KOPT-K1 (cell line): ENCODE measurements at regions not wholly inside any gene's neighbourhood (a gene's known extent, or its start where the extent isn't known, plus 50 kb on each side); places are given as distances from the start of the nearest gene placed in this dataset.
"Not testable (repeated sequence)": the region's sequence is repeated elsewhere in the genome, so short reads cannot be mapped to it uniquely, and the experiment has no call there.

Source experiments
- H3K27ac ChIP-seq: fragments of 200-600 bp; sonication (generic); 2 replicates; pipeline ENCODE4 v1.5.1; 2016; ENCODE audit warnings: antibody characterized with exemption, mild to moderate bottlenecking, low read depth, low read length; ENCODE audit not compliant: poor library complexity, severe bottlenecking
- H3K36me3 ChIP-seq: fragments of 200-600 bp; sonication (generic); 2 replicates; pipeline ENCODE4 v1.5.1; 2017; ENCODE audit warnings: antibody characterized with exemption, mild to moderate bottlenecking, low read length, moderate library complexity; ENCODE audit not compliant: insufficient read depth
- H3K9me3 ChIP-seq: fragments of 200-600 bp; sonication (generic); 2 replicates; pipeline ENCODE4 v1.5.1; 2017; ENCODE audit warnings: antibody characterized with exemption, low read length, mild to moderate bottlenecking; ENCODE audit not compliant: insufficient read depth, poor library complexity, severe bottlenecking

DNA sequence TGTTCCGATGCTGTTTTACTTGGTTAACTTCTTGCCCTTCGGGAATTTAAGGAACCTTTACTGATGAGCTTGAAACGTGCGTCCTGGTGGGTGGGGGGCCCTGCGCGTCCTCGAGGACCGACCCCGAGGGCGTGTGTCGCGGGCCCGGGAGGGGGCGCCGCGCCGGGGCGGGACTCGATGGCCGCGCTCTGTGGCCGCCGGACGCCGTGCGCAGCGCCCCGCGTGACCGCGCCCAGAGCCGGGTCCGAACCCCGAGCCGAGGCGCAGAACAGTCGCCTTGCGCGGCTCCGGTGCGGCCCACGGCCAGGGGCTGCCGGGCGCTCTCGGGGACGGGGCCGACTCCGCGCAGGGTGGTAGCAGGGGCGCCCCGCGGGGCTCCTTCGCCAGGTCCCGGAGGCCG is 4053.5 kb upstream of the TPTE start:
- not testable (repeated sequence) for H3K9me3 ChIP-seq, H3K36me3 ChIP-seq, H3K27ac ChIP-seq

DNA sequence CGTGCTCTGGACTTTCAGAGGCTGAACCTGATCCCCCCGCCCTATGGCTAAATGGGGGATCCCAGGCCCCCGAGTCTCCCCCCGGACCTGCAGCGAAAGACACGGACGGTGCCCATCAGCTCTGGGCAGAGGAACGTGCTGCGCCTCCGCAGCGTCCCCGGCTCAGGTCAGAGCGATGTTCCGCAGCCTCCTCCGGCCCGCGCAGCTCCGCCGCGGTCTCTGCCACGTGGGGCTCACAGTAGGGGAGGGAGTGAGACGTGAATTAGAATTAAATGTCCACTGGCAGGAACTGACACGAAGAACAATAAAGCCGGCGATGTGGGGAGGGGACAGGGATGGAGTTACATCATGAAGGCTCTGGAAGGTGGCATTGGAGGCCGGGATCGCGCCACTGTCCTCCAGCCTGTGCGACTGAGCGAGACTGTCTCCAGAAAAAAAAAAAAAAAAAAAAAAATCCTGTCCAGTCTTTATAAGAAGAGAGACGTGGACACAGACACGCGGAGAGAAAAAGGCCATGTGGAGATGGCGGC is 4053.0 kb upstream of the TPTE start:
- not testable (repeated sequence) for H3K9me3 ChIP-seq, H3K27ac ChIP-seq, H3K36me3 ChIP-seq

DNA sequence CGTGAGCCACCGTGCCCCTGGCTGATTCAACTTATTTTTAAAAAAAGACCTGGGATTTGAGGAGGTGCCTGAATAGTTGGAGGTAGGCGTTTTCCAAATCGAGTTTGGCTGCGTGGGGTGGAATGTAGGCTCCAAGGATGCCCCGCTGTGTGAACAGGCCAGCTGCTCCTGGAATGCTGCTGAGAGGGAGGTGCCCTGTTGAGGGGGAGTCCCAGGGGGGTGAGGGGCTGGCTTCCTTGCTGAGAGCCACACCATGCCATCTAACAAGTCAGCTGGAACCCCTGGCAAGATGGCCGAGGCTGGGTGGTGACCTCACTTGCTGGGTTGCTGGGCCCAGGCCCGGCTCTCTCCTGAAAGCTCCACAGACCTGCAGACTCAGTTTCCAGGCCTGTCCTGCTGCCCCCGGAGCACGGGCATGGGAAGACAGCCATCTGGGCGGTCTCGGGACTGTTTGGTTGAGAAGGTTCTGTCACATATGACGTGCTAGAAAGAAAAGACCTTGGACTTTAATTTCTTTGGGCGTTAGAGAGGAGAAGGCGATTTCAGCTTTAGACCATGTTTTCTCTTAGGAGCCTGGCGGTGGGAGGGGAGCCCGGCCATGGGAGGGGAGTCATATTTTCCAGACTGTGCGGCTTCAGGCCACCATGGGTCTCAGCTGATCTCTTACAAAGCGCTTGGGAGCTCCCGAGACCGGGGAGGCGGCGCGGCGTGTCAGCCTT is 4047.0 kb upstream of the TPTE start:
- H3K27ac ChIP-seq, H3K36me3 ChIP-seq, H3K9me3 ChIP-seq: not testable (repeated sequence)

DNA sequence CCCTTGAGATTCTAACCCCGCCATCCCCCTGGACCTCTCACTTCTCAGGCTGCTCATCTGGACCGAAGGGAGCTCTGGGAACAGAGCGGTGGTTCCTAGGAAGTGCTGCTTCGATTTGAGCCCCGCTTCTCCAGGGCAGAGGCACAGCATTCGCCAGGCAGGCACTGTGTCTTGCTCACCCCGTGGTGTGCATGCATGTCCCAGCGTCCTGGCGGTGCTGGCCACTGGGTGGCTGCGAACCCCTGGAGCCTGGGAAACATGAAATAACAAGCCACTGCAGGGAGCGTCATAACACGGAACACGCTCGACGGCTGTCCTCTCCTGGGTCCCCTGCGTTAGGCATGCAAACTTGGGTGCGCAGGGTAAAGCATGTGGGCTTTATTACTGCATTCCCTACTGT is 4040.3 kb upstream of the TPTE start:
- not testable (repeated sequence) for H3K27ac ChIP-seq, H3K36me3 ChIP-seq, H3K9me3 ChIP-seq

DNA sequence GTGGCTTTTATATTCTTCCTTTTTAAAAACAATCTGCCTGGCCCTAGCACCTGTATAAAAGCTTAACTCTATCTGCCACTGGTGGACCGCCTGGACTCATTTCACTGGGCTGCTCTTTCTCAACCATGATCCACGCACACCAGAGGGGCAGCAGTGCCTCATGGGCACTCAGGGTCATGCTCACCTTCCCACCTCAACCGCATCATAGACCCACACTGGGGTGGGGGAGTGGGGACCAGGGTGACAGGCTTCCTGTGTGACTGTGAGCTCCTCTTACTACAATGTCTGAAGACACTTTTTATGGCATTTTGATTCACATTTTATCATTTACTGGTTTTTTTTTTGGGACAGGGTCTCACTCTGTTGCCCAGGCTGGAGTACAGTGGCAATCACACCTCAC is 4038.8 kb upstream of the TPTE start:
- not testable (repeated sequence) for H3K27ac ChIP-seq, H3K36me3 ChIP-seq, H3K9me3 ChIP-seq

DNA sequence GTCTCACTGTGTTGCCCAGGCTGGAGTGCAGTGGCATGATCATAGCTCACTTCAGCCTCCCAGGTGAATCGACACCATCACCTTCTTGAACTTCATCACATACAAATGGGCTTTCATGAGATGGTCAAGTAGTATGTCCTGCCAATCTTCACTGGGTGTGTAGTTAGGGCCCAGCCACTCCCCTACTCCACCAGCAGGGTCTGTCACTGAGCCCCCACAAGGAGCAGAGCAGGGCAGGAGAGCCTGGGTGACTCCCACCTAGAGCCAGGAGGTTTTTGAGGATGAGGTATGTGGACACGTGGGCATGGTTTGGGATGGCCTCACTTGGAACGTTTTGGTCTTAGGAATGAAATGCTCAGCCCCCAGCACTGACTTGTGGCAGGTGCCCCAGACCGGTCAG is 4037.7 kb upstream of the TPTE start:
- not testable (repeated sequence) for H3K27ac ChIP-seq, H3K9me3 ChIP-seq, H3K36me3 ChIP-seq

DNA sequence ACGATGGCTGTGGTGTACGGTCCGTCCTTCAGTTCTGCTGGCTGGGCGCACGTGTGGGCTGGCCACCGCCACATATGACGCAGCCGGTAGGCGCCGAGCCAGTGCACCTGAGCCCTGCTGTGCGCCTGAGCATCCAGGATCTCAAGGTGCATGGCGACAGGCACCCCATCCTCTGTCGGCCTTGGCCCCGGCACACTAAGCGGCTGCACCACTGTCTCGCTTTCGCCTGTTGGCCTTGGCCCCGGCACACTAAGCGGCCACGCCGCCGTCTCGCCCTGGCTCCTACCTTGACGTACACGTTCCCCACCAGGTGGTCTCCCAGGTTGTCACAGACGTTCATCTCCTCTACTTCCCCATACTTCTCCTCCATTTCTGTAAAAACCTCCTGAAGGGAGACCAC is 4034.6 kb upstream of the TPTE start:
- H3K36me3 ChIP-seq, H3K9me3 ChIP-seq, H3K27ac ChIP-seq: not testable (repeated sequence)

DNA sequence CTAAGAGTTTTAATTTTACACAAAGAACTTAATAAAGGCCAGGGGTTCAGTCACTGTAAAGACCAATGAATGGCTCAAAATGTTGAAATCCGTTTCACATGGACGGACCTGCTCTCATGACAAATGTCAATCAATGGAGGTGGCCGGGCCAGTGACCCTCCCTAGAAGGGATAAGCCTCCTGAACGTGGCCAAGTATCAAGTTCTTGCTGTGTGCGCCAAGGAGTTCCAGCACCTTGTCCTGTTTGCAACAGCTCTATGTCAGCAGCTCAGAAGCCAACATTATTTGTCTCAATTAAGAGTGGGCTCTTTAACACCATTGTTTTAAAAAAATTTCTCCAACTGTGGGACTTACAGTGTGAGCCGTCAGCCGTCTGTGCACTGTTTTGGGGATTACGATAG is 4028.7 kb upstream of the TPTE start:
- H3K36me3 ChIP-seq, H3K27ac ChIP-seq, H3K9me3 ChIP-seq: not testable (repeated sequence)

DNA sequence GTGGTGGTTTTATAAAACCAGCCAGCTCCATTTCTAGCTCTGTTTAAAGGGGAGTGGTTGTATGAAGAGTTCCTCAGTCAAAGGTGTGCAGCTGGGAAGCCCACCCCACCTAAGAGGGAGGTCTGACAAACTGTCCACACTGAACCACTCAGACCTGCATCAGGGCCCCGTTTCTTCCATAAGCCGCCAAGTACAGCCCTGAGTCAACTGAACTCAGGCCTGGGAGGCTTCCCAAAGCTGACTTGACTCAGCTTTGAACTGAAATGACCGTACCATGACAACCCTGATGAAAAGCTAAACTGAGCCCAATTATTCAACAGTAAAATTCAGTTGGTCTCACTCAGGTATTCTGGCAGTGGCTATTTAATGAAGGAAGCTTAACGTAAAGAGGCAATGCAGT is 4027.4 kb upstream of the TPTE start:
- H3K36me3 ChIP-seq, H3K9me3 ChIP-seq, H3K27ac ChIP-seq: not testable (repeated sequence)

DNA sequence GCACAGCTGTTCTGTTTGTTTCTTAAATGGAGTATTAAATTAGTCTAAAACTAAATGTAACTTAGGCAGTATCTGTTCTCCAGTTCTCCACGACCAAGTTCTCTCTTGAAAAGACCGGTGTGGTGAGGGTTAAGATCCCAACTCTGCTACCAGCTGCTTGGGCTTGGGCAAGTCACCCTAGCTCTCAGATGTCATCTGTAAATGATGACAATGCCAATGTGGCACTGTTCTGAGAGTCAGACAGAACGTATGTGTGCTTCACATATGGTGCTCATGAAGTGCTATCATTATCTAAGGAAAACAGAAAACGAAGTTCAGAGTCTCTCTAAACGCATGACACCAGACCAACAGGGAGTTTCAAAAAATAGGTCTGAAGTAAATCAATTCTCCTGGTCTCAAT is 4025.0 kb upstream of the TPTE start:
- not testable (repeated sequence) for H3K27ac ChIP-seq, H3K36me3 ChIP-seq, H3K9me3 ChIP-seq

DNA sequence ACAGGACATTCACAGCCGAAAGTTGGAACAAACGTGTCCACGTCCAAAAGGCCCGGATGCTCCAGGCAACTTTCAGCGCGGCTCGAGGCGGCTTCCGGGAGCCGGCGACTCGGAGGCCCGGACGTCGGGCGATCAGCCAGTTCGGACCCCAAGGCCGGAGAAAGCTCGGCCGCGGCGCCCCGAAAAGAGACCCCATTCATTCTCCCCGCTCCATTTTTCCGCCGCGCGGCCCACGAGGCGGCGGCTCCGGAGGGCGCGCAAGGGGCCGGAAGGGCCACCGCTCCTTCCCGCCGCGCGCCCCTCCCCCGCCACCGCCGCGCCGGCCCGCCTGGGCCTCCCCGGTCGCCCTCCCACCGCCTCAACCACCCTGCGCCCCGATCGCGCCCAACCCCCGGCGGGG is 4022.7 kb upstream of the TPTE start:
- H3K27ac ChIP-seq: peak overlapping the region; percentile 57
- not testable (repeated sequence) for H3K9me3 ChIP-seq, H3K36me3 ChIP-seq

DNA sequence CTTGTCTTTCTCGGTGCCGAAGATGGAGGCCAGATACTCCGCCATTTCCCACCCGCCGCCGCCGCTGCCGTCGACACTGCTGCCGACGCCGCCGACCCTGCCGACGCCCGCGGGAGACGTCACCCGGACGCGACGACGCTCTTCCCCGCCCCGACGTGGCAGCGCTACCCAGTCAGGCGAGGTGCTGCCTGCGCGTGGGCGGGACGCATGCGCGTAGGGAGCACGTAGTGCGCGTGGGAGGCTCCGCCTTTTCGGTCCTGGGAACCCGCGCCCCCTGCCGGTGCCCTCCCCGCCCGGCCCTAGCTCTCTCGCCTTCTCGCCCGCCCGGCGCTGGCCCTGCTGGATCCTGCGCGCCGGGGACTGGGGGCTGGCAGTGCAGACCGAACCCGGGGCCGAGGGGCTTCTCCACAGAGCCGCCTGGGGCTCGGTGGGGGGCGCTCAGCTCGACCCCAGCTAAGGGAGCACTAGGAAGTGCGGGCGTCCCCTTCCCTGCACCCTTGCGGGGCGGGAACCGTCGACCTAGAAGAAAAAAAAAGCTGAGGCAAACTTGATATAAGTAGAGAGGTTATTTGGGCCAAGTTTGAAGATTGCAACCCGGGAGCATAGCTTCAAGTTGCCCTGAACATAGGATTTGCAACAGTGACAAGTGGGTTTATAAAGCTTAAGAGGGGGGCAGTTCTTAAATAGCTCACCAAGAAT is 4022.1 kb upstream of the TPTE start:
- not testable (repeated sequence) for H3K9me3 ChIP-seq, H3K36me3 ChIP-seq
- H3K27ac ChIP-seq: peak overlapping the region; percentile 57

DNA sequence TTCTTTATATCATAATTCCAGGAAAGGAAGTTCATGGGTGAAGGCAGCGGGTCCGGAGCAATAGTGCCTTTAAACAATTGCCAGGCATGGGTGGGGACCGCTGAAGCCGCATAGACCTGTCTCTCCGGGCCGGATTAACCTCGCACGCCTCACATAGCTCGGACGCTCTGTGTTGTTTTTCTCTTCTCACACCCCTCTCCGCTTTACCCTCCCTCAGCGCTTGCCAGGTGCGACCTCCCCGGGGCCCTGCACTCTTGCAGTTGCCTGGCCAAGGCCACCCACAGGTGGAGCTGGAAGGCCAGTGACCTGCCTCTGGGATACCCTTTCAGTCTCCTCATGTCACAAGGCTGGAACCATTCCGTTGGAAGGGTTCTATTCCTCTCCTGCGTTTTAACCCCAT is 4021.5 kb upstream of the TPTE start:
- H3K9me3 ChIP-seq, H3K27ac ChIP-seq, H3K36me3 ChIP-seq: not testable (repeated sequence)

DNA sequence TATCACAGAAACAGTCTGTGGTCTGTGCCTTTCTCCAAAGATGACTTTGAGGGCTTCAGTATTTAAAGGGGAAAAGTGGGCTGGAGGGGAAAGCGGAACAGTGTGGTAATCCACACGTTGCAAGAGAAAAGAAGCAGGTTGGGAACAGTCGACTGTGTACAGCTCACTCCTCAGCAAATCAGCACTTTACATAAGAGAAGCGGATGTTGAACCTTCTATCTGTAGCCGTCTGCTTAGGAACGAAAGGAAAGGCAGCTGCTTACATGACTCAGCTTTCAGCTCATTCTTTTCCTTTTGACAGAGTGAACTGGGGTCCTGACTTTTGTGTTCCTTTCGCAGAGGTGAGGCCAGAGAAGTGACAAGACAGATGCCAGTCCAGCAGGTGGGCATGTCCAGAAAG is 4020.7 kb upstream of the TPTE start:
- H3K9me3 ChIP-seq, H3K27ac ChIP-seq, H3K36me3 ChIP-seq: not testable (repeated sequence)

DNA sequence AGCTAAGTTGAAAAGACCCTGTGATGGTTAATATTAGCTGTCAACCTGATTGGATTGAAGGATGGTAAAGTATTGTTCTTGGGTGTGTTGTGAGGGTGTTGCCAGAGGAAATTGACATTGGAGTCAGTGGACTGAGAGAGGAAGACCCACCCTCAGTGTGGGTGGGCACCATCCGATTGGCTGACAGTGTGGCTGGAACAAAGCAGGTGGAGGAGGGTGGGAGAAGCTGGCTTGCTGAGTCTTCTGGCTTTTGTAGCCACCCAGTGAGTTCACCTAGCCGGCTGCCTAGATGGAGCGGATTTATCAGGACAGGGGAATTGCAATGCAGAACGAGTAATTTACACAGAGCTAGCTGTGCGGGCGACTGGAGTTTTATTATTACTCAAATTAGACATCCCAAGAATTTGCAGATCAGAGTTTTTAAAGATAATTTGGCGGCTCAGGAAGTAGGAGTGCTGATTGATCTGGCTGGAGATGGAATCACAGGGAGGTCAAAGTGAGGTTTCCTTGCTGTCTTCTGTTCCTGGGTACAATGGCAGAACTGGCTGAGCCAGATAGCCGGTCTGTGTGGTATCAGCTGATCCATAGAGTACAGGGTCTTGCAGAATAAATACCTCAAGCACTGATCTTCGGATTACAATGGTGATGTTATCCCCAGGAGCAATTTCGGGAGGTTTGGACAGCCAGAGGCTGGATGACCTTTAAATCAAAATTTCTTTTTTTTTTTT is 4015.1 kb upstream of the TPTE start:
- H3K9me3 ChIP-seq, H3K36me3 ChIP-seq: not testable (repeated sequence)

DNA sequence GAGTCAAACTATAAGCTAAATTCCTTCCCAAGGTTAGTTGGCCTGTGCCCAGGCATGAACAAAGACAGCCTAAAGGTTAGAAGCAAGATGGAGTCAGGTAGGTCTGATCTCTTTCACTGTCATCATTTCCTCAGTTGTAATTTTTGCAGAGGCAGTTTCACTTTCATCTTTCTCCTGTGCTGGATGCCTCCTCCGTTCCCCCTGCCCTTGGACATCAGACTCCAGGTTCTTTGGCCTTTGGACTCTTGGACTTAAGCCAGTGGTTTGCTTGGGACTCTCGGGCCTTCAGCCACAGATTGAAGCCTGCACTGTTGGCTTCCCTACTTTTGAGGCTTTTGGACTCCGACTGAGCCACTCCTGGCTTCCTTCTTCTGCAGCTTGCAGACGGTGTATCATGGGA is 4013.8 kb upstream of the TPTE start:
- not testable (repeated sequence) for H3K36me3 ChIP-seq, H3K9me3 ChIP-seq

More for the DNA sequence above, 4015.1 kb upstream of the TPTE start:
- H3K27ac ChIP-seq: not testable (repeated sequence)

More for the DNA sequence above, 4013.8 kb upstream of the TPTE start:
- not testable (repeated sequence) for H3K27ac ChIP-seq
